C1 segment of cervical spinal cord (tissue), 14 donors: ENCODE measurements at regions not wholly inside any gene's neighbourhood (a gene's known extent, or its start where the extent isn't known, plus 50 kb on each side); places are given as distances from the start of the nearest gene placed in this dataset.
"Not testable (repeated sequence)": the region's sequence is repeated elsewhere in the genome, so short reads cannot be mapped to it uniquely, and the experiment has no call there.

Experiments
- DNase-seq, 14 donors: peaks; one replicate each; lab custom pipeline; 2025; lab: John Stamatoyannopoulos, UW

DNA sequence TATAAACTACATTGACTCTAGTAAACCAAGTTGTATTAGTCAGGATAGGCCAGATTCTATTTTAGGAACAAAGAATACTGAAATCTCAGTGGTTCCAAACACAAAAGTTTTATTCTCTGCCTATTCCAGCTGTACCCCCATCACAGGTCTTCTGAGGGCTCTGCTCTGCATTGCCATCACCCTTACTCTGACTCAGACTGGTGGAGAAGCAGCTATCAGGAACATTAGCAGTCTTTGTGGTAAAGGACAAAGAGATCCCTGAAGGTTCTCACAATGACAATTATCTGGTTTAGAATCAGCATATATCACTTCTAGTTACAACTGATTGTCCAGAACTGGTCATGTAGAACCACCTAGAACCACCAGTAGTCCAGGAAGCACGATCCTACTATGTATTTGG, 251.1 kb downstream of the GLUD2 start:
- DNase-seq, result no peak

DNA sequence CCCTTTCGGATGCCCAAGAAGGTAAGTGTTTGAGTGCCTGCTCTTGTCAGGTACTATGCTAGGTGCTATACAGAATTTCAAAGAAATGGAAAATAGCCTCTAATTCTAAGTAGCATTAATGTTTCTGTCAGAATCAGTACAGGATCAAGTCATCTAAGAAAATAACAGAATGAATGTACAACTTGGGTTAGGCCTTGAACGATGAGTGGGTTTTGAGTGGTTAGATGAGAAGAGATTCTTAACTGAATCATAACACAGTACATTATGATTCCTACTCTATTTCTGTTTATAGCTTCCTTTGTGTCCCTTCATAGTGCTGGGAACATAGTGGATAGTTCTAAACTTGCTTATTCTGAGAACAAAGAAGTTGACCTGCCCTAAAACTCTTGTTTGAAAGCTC, 253.9 kb downstream of the GLUD2 start:
- DNase-seq, result no peak

DNA sequence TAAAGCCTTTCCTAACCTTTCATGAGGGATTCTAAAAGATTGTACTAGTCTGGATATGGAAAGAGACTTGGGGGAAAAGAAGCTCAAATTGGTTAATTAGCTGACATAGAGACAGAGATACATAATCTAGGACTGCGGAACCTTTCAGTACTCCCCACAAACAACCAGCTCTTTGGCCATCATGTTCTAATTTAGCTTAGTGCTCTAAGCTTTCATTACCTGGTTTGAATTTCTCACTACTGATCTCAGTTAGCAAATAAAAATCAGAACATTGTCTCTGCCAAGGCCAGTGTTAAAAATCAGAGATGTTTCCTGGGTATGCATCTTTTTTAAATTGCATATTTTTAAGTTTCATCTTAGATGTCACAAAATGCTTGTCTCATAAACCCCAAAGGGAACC, 254.4 kb downstream of the GLUD2 start:
- DNase-seq, result no peak

DNA sequence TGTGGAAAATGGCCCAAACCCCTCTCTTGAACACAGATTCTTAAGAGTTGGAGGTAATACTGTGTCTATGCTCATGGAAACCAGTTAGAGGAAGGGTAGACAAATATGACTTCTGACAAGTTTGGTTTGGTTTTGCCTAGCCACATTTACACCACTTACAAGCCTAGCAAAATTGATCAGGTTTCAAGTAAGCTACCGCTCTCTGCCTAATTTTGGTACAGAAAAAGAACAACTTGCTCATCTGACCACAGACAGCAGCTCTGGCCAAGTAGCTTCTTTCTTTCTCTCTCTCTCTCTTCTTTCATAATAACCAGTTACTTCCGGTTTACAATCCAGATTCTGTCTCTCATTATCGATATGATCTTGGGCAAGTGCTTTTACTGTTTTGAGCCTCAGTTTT, 260.0 kb downstream of the GLUD2 start:
- DNase-seq, result no peak

GRCh38 chrX:121308276-121308805, 260.9 kb downstream of the GLUD2 start:
- DNase-seq, result peak in 6 of 14 donors; percentile 0 to 14 (median 0)

DNA sequence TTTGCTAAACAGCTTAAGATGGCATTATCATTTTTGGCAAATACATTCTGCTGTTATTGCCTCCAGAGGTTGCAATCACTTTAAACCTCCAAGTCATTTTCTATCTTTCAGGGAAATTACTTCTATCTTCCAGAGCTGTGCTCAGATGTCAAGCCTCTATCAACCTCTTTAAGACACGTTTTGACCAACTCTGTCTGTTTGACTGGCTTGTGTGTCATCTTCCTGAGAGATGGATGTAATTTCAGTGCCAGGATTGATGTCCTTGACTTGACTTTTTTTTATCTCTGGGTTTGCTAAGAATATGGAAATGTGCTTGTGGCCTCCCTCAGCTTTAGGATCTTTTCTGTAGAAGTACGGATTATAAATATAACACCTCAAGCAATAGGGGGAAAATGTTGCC, 263.4 kb downstream of the GLUD2 start:
- DNase-seq, result no peak

GRCh38 chrX:121320441-121320840, 273.0 kb downstream of the GLUD2 start:
- DNase-seq, result no peak

DNA sequence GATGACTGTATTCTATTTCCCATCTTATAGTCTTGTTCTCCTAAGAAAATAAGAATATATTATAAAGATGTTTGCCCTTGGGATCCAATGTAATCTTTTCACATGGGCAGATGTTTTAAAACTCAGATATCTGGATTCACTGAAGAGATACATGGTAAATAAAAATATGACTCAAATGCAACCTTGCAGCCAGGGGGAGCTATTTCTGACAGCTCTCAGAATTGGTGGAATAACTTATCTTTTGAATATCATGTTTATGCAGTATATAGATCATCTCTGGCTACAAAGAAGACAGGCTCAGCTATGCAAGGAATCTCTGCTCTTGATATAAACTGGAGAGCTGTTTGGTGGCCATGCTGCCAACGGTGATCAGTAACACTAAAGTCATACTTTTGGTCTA, 274.7 kb downstream of the GLUD2 start:
- no peak for DNase-seq

DNA sequence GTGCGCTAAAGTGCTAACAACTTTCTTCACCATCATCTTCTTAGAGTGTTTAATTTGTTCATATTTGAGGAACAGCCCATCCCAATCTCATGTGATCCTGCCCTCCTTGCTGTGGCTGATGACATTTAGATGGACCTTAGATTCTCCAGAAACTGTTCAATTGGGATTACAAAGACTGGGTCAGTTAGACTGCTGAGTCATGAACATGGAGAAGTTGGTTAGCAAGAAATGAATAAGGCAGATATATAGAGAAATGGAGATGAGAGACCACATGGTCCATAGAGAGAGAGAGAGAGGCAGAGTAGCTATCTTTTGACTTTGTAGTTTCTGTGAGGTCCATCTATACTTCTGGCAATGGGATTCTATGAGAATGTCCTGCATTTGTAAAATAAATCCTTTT, 275.9 kb downstream of the GLUD2 start:
- no peak for DNase-seq

GRCh38 chrX:121333942-121334341, 286.5 kb downstream of the GLUD2 start:
- no peak for DNase-seq

DNA sequence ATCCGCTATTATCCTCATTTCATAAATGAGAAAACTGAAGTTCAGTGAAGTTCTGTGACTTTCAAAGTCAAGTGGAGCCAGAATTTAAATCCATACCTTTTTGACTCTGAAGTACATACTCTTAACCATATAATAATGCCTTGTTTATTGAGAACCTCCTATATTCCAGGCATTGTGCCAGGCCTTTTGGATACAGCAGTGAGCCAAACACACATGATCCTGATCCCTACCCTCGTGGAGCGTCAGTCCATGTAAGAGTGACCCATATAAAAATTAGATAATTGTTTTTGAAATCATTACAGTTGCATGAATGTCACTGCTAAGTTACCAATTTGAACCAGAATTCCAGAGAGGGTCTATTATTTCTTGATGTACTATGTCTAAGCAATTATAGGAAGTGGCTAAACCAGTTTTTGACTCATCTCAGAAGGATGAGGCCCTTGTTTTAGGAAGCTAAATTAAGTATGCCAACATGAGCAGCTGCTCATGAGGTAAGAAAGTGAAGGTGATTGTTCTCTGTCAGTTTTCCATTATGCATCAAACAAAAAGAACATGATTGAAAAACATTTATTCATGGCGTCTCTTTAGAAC, 289.5 kb downstream of the GLUD2 start:
- no peak for DNase-seq

DNA sequence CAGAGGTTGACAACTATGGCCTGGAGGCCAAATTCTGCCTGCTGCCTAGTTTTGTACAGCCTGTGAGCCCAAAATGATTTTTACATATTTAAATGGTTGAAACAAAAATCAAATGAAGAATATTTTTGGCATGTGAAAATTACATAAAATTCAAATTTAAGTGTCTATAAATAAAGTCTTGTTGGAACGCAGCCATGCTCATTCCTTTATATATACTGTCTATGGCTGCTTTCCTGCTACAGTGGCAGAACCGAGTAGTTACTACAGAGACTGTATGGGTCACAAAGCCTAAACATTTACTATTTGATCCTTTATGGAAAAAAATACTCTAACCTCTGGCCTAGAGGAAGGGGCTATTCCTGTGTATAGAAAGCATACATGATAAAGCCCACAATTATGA, 290.4 kb downstream of the GLUD2 start:
- no peak for DNase-seq

DNA sequence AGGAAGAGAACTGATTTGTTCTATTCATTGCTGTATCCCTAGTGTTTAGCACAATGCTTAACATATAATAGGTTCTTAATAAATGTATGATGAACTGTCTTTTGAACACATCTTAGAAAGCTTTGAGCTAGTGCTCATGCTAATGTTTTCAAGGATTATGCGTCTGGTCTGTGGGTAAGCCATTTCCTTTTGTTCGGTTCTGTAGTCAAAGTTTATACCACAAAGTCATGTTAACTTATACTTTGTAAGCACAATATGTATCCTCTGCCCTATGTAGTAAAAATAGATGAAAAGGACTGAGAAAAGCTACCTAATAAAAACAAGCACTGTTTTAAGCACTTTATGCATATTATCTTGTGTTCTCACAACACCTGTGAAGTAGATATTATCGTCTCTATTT, 301.9 kb downstream of the GLUD2 start:
- no peak for DNase-seq

- no peak for DNase-seq
These were observed 308.9 kb downstream of the GLUD2 start for GRCh38 chrX:121356139-121356849.

DNA sequence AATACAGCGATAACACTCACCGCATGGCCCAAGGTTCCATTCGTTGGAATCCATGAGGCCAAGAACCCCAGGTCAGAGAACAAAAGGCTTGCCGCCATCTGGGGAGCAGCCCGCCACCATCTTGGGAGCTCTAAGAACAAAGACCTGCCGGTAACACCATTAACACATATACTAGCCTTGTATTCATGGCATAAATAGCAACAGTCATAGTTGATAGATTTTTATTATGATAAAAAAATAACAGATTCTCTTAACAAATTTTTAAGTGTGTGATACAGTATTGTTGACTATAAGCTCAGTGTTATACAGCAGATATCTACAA, 309.4 kb downstream of the GLUD2 start:
- no peak for DNase-seq

DNA sequence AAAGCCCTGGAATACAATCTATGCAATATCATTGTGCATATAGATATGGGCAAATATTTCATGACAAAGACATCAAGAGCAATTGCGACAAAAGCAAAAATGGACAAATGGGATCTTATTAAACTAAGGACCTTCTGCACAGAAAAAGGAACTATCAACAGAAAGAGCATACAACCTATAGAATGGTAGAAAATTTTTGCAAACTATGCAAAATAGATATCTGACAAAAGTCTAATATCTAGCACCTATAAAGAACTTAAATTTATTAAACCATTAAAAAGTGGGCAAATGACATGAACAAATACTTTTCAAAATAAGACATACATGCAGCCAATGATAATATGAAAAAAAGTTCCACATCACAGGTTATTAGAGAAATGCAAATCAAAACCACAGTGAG, 312.9 kb downstream of the GLUD2 start:
- DNase-seq, result no peak

DNA sequence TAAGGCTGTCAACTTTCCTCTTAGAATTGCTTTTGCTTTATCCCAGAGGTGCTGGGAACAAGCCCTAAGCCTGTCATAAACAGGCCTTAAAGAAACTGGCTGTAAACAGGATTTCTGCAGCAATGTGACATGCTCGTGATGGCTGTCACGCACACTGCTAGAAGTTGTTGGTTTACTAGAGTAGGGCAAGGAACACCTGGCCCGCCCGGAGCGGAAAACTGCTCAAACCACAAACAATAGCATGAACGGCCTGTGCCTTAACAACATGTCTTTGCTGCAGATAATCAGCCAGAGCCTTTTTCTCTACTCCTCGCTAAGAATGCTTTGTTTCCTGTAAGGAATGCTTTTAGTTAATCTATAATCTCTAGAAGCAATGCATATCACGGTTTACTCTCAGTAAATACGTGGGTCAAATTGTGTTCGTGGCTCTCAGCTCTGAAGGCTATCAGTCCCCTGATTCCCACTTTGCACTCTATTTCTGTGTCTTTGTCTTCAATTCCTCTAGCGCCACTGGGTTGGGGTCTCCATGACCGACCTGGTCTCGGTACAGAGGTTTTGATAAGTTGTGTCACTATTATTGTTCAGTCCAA, 318.3 kb downstream of the GLUD2 start:
- no peak for DNase-seq

- DNase-seq, result no peak
These were observed 327.1 kb downstream of the GLUD2 start for GRCh38 chrX:121374471-121374870.

GRCh38 chrX:121381915-121382314, 334.5 kb downstream of the GLUD2 start:
- DNase-seq, result not testable (repeated sequence)

DNA sequence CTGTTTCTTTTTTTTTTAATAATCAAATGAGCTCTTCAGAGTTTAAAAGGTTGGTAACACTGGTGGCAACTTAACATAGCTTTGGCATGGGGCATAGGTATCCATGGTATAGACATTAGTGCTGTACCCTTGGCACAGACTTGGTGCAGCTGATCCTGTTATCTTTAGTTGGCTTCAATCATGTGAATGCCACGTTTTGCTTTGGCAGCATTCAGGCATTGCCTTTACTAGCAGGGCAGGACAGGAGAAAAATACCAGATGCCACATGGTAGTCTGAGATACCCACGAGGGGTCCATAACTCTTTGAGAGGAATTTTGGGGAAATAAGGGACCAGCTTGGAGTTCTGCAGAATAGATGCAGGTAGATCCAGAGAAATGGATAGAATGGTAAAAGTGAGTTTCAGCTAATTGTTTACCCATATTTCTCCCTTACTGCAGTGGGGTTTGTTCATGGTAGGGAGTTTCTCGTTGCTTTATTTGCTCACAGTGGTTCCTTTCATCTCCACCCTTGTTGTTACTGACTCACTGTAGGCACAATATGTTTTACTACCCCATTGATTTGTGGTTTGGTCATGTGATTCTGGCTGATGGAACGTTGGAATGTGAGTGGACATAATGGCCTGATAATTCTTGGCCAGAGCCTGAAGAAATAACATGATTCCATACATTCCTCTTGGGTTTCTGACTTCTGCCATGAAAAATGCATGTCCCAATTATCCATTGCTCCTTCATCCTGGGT, 342.7 kb downstream of the GLUD2 start:
- no peak for DNase-seq

DNA sequence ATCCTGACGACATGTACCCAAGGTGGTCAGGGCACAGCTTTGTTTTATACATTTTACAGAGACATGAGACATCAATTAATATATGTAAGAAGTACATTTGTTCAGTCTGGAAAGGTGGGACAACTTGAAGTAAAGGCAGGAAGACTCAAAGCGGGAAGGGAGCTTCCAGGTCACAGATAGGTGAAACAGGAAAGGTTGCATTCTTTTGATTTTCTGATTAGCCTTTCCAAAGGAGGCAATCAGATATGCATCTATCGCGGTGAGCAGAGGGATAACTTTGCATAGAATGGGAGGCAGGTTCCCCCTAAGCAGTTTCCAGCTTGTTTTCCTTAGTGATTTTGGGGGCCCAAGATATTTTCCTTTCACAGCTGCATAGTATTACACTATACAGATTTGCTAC, 358.4 kb downstream of the GLUD2 start:
- no peak for DNase-seq

DNA sequence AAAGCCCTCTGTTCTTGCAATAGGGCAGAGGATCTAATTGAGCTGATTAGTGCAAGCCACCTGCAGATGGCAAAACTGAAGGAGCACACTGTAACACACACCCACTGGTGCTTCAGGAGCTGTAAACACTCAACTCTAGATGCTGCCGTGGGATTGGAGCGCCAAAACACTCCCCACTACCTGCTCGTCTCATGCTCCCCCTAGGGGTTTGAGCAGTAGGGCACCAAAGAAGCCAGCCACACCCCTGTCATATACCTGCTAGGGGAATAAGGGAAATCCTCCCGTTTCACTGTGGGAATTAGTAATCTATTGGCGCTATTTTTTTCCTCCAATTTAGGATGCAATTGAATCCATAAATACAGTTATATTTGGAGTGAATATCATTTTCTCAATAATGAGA, 360.2 kb downstream of the GLUD2 start:
- no peak for DNase-seq

GRCh38 chrX:121431514-121431913, 384.1 kb downstream of the GLUD2 start:
- DNase-seq, result not testable (repeated sequence)
